VCaP (cell line): ENCODE measurements at regions not wholly inside any gene's neighbourhood (a gene's known extent, or its start where the extent isn't known, plus 50 kb on each side); places are given as distances from the start of the nearest gene placed in this dataset.

Experiments used
- H3K27ac ChIP-seq: fragments of 450-650 bp; 2 replicates; pipeline ENCODE4 v1.5.1; 2017
- TF ChIP-seq, protein P1 (sequence below): fragments of 450-650 bp; conservative IDR thresholded peaks from 2 replicates; pipeline ENCODE4 v1.5.1; 2017; ENCODE audit warnings: mild to moderate bottlenecking, moderate library complexity

- no peak overlapping the region for H3K27ac ChIP-seq
- TF ChIP-seq, protein P1, sequence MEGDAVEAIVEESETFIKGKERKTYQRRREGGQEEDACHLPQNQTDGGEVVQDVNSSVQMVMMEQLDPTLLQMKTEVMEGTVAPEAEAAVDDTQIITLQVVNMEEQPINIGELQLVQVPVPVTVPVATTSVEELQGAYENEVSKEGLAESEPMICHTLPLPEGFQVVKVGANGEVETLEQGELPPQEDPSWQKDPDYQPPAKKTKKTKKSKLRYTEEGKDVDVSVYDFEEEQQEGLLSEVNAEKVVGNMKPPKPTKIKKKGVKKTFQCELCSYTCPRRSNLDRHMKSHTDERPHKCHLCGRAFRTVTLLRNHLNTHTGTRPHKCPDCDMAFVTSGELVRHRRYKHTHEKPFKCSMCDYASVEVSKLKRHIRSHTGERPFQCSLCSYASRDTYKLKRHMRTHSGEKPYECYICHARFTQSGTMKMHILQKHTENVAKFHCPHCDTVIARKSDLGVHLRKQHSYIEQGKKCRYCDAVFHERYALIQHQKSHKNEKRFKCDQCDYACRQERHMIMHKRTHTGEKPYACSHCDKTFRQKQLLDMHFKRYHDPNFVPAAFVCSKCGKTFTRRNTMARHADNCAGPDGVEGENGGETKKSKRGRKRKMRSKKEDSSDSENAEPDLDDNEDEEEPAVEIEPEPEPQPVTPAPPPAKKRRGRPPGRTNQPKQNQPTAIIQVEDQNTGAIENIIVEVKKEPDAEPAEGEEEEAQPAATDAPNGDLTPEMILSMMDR = no peak
Measured at GRCh38 chr7:116331020-116331419, 120.7 kb downstream of the TES start.

DNA sequence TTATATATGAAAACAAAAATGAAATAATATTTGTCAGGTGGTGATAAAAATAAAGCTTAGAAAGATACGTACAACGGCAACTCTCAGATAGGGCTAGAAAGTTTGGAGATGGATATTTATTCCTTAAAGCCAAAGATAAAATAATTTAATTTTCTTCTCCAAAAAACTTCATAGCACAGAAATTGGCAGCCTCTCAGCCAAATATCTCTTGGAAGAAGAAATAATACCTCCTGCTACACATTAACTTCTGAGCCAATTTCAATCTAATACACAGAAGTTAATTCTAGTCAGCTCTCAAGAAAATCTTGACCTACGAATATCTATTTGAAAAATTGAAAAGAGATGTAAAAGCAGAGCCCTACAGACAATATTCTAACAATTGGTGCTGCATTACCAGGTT lies 122.4 kb downstream of the TES start:
- H3K27ac ChIP-seq = no peak overlapping the region
- TF ChIP-seq, protein P1 = no peak

GRCh38 chr7:116334555-116334954 lies 124.2 kb downstream of the TES start:
- no peak overlapping the region for H3K27ac ChIP-seq
- TF ChIP-seq, protein P1 = no peak

DNA sequence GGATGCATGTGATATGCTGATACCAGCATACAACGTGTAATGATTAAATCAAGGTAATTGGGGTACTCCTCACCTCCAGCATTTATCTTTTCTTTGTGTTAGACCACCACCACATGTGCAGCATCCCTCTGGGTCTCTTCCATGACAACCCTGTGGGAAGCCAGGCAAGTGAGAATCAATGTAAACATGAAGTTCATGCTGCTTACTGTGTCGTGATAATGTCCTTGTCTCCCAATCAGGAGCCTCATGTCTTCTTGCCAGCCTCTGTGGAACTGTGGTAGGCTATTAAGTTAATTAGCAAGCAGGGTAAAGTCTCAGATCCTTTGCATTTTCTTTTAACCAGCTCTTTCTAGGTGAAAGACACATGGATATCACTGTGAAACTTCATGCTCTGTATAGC lies 126.7 kb downstream of the TES start:
- TF ChIP-seq, protein P1 = no peak
- no peak overlapping the region for H3K27ac ChIP-seq

GRCh38 chr7:116337800-116338199 lies 127.5 kb downstream of the TES start:
- no peak overlapping the region for H3K27ac ChIP-seq
- TF ChIP-seq, protein P1 = no peak

- peak overlapping the region; percentile 45 for H3K27ac ChIP-seq
- TF ChIP-seq, protein P1 = no peak
Measured at GRCh38 chr7:116339564-116339963, 129.2 kb downstream of the TES start.

DNA sequence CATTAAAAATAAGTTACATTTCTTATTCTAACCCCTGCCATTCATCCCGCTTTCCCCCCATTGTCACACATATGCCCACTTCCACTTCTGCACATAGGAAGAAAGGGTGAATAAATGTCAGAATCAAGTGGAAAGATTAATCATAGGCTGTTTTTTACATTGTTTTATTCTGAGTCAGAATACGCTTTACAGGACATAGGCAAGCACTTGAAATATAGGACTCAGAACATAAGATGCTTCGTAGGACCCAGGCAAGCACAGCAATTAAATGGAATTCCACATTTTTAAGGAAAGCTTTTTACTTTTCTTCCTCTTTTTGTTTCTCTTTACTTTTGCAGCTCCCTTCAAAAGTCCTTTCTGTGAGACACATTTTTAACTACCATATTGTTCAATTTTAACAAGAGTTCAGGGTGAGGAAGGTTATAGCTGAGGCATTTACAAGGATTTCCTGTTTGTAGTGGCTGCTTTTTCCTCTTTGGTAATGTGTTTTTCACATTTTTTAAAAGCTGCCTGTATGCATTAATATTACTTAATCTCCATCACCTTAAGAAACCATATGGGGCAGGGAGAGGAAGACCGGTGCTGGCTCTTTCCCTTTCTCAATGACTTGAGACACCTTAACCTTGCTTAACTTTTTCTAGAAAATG lies 130.0 kb downstream of the TES start:
- TF ChIP-seq, protein P1 = no peak
- H3K27ac ChIP-seq = peak overlapping the region; percentile 45
